H9 (cell line): ENCODE measurements at regions not wholly inside any gene's neighbourhood (a gene's known extent, or its start where the extent isn't known, plus 50 kb on each side); places are given as distances from the start of the nearest gene placed in this dataset.

Source experiments
- DNase-seq: peaks from one replicate; pipeline ENCODE4 v3.0.0-alpha.2; 2017
- H2AFZ ChIP-seq: one replicate; pipeline ENCODE4 v1.6.1; 2013; ENCODE audit warnings: mild to moderate bottlenecking, low read length, control low read depth, moderate library complexity
- H2AK5ac ChIP-seq: 2 replicates; pipeline ENCODE4 v1.6.1; 2013; ENCODE audit warnings: low read length, control low read depth, mixed read lengths; ENCODE audit not compliant: insufficient read length
- H2BK120ac ChIP-seq: one replicate; pipeline ENCODE4 v1.6.1; 2013; ENCODE audit warnings: low read depth, mild to moderate bottlenecking, low read length, control low read depth, inconsistent platforms; ENCODE audit not compliant: poor library complexity, severe bottlenecking
- H2BK12ac ChIP-seq: 2 replicates; pipeline ENCODE4 v1.6.1; 2013; ENCODE audit warnings: low read length, control low read depth, mixed read lengths, low read depth; ENCODE audit not compliant: insufficient read length
- H2BK15ac ChIP-seq: 2 replicates; pipeline ENCODE4 v1.6.1; 2013; ENCODE audit warnings: low read depth, low read length, control low read depth
- H2BK20ac ChIP-seq: one replicate; pipeline ENCODE4 v1.6.1; 2013; ENCODE audit warnings: low read depth, mild to moderate bottlenecking, low read length, control low read depth, inconsistent platforms; ENCODE audit not compliant: poor library complexity, severe bottlenecking
- H2BK5ac ChIP-seq: 2 replicates; pipeline ENCODE4 v1.6.1; 2013; ENCODE audit warnings: low read length, control low read depth, mixed read lengths; ENCODE audit not compliant: insufficient read length
- H3K14ac ChIP-seq: 2 replicates; pipeline ENCODE4 v1.6.1; 2013; ENCODE audit warnings: low read length, control low read depth; ENCODE audit not compliant: insufficient read depth
- H3K18ac ChIP-seq: 2 replicates; pipeline ENCODE4 v1.6.1; 2013; ENCODE audit warnings: low read depth, mild to moderate bottlenecking, mixed read lengths, low read length, control low read depth; ENCODE audit not compliant: insufficient read length
- H3K23ac ChIP-seq: 2 replicates; pipeline ENCODE4 v1.6.1; 2013; ENCODE audit warnings: low read length, control low read depth, mixed read lengths, low read depth; ENCODE audit not compliant: insufficient read length
- H3K23me2 ChIP-seq: 2 replicates; pipeline ENCODE4 v1.6.1; 2013; ENCODE audit warnings: low read depth, mild to moderate bottlenecking, mixed read lengths, low read length, control low read depth; ENCODE audit not compliant: insufficient read length, poor library complexity, severe bottlenecking
- H3K27ac ChIP-seq: 2 replicates; pipeline ENCODE4 v1.5.1; 2013; ENCODE audit warnings: low read length, control low read depth, mixed read lengths, low read depth; ENCODE audit not compliant: insufficient read length
- H3K27me3 ChIP-seq: 2 replicates; pipeline ENCODE4 v1.6.1; 2013; ENCODE audit warnings: low read length, control low read depth, inconsistent platforms; ENCODE audit not compliant: insufficient read depth
- H3K4ac ChIP-seq: 2 replicates; pipeline ENCODE4 v1.6.1; 2013; ENCODE audit warnings: low read depth, mild to moderate bottlenecking, control low read depth, inconsistent platforms, low read length, moderate library complexity
- H3K4me1 ChIP-seq: 2 replicates; pipeline ENCODE4 v1.6.1; 2013; ENCODE audit warnings: low read length, control low read depth, inconsistent platforms; ENCODE audit not compliant: insufficient read depth
- H3K4me2 ChIP-seq: 2 replicates; pipeline ENCODE4 v1.6.1; 2013; ENCODE audit warnings: low read length, control low read depth, mixed read lengths; ENCODE audit not compliant: insufficient read length, insufficient read depth
- H3K56ac ChIP-seq: 2 replicates; pipeline ENCODE4 v1.6.1; 2013; ENCODE audit warnings: low read depth, mild to moderate bottlenecking, mixed read lengths, low read length, control low read depth; ENCODE audit not compliant: insufficient read length
- H3K79me1 ChIP-seq: 2 replicates; pipeline ENCODE4 v1.6.1; 2013; ENCODE audit warnings: low read depth, mild to moderate bottlenecking, moderate library complexity, low read length, control low read depth, inconsistent platforms; ENCODE audit not compliant: insufficient read depth, poor library complexity, severe bottlenecking
- H3K79me2 ChIP-seq: 2 replicates; pipeline ENCODE4 v1.6.1; 2013; ENCODE audit warnings: low read length, control low read depth, inconsistent platforms; ENCODE audit not compliant: insufficient read depth
- H3K9ac ChIP-seq: 2 replicates; pipeline ENCODE4 v1.6.1; 2013; ENCODE audit warnings: low read length, control low read depth, mixed read lengths; ENCODE audit not compliant: insufficient read length; ENCODE audit errors: extremely low read depth
- H3K9me3 ChIP-seq: one replicate; pipeline ENCODE4 v1.6.1; 2013; ENCODE audit warnings: low read depth, low read length, inconsistent platforms; ENCODE audit not compliant: control insufficient read depth
- H3T11ph ChIP-seq: one replicate; pipeline ENCODE4 v1.6.1; 2013; ENCODE audit warnings: mild to moderate bottlenecking, low read length, control low read depth, inconsistent platforms
- H4K20me1 ChIP-seq: one replicate; pipeline ENCODE4 v1.6.1; 2013; ENCODE audit not compliant: control insufficient read depth, insufficient read length, insufficient read depth
- H4K5ac ChIP-seq: 2 replicates; pipeline ENCODE4 v1.6.1; 2013; ENCODE audit warnings: low read depth, mild to moderate bottlenecking, mixed read lengths, low read length, control low read depth; ENCODE audit not compliant: insufficient read length
- H4K8ac ChIP-seq: replicated peaks from 2 replicates; pipeline ENCODE4 v1.6.1; 2013; ENCODE audit warnings: low read length, control low read depth, mixed read lengths, low read depth; ENCODE audit not compliant: insufficient read length
- H4K91ac ChIP-seq: 2 replicates; pipeline ENCODE4 v1.6.1; 2013; ENCODE audit warnings: low read depth, mild to moderate bottlenecking, moderate library complexity, mixed read lengths, low read length, control low read depth; ENCODE audit not compliant: insufficient read length
- H3K27ac Mint-ChIP-seq, 3 experiments: 2 replicates in 2 of 3; 3 replicates in 1 of 3; pipeline ENCODE4 v1.8.0; 2020 to 2021; ENCODE audit warnings: mixed read lengths in 3 of 3, mild to moderate bottlenecking in 1 of 3, moderate library complexity in 1 of 3
- H3K27me3 Mint-ChIP-seq: 2 replicates; pipeline ENCODE4 v1.8.0; 2021; ENCODE audit warnings: low read depth, mild to moderate bottlenecking, moderate library complexity, mixed read lengths
- H3K36me3 Mint-ChIP-seq, 3 experiments: 2 replicates in 2 of 3; 3 replicates in 1 of 3; pipeline ENCODE4 v1.8.0; 2020 to 2021; ENCODE audit warnings: low read depth in 3 of 3, mixed read lengths in 3 of 3; ENCODE audit not compliant: insufficient read depth in 1 of 3
- H3K4me1 Mint-ChIP-seq, 2 experiments: 2 replicates each; pipeline ENCODE4 v1.8.0; 2020; ENCODE audit warnings: mixed read lengths in 2 of 2
- H3K4me3 Mint-ChIP-seq, 2 experiments: 2 replicates in 1 of 2; 3 replicates in 1 of 2; pipeline ENCODE4 v1.8.0; 2020 to 2021; ENCODE audit warnings: mild to moderate bottlenecking in 2 of 2, mixed read lengths in 2 of 2, moderate library complexity in 1 of 2
- H3K9me3 Mint-ChIP-seq, 2 experiments: 2 replicates in 1 of 2; 3 replicates in 1 of 2; pipeline ENCODE4 v1.8.0; 2020; ENCODE audit warnings: mild to moderate bottlenecking in 2 of 2, mixed read lengths in 2 of 2, moderate library complexity in 1 of 2
- WGBS: extraction: QIAGEN DNeasy Blood & Tissue Kit; methylation state at CpG from one replicate; pipeline ENCODE4 v1.1.7; 2013; ENCODE audit warnings: missing lambda C conversion rate, low lambda C conversion rate, mixed read lengths; ENCODE audit not compliant: insufficient read length; ENCODE audit errors: extremely low coverage; 5-methylcytosine and 5-hydroxymethylcytosine counted together
- TF ChIP-seq, protein P1 (sequence below): fragments of 200-600 bp; sonication (generic); conservative IDR thresholded peaks from 3 replicates; pipeline ENCODE4 v1.8.0; 2021; ENCODE audit warnings: antibody characterized with exemption, mild to moderate bottlenecking

GRCh38 chr3:106272302-106272701 is 403.5 kb upstream of the CBLB start:
- no peak for DNase-seq
- H3K27ac Mint-ChIP-seq, result no peak overlapping the region
- no peak overlapping the region for H4K91ac ChIP-seq
- no peak overlapping the region for H3K14ac ChIP-seq
- no peak overlapping the region for H3K23ac ChIP-seq
- H3K4me3 Mint-ChIP-seq, result no peak overlapping the region
- H2BK120ac ChIP-seq, result no peak overlapping the region
- no peaks in the 10 kb centered on the region for H4K20me1 ChIP-seq
- no peak overlapping the region for H4K5ac ChIP-seq
- no peaks in the 10 kb centered on the region for H3K4me1 ChIP-seq
- no peaks in the 10 kb centered on the region for H3K27me3 ChIP-seq
- no peaks in the 10 kb centered on the region for H3K9me3 ChIP-seq
- no peaks in the 10 kb centered on the region for H3K9me3 Mint-ChIP-seq
- no peak overlapping the region for H2BK12ac ChIP-seq
- no peak overlapping the region for H2AK5ac ChIP-seq
- H2BK15ac ChIP-seq, result no peak overlapping the region
- H2BK20ac ChIP-seq, result no peak overlapping the region
- H3K18ac ChIP-seq, result no peak overlapping the region
- H3K9ac ChIP-seq, result no peak overlapping the region
- no peak overlapping the region for H3K27ac ChIP-seq
- no peak overlapping the region for H2BK5ac ChIP-seq
- H3K56ac ChIP-seq, result no peak overlapping the region
- TF ChIP-seq, protein P1, sequence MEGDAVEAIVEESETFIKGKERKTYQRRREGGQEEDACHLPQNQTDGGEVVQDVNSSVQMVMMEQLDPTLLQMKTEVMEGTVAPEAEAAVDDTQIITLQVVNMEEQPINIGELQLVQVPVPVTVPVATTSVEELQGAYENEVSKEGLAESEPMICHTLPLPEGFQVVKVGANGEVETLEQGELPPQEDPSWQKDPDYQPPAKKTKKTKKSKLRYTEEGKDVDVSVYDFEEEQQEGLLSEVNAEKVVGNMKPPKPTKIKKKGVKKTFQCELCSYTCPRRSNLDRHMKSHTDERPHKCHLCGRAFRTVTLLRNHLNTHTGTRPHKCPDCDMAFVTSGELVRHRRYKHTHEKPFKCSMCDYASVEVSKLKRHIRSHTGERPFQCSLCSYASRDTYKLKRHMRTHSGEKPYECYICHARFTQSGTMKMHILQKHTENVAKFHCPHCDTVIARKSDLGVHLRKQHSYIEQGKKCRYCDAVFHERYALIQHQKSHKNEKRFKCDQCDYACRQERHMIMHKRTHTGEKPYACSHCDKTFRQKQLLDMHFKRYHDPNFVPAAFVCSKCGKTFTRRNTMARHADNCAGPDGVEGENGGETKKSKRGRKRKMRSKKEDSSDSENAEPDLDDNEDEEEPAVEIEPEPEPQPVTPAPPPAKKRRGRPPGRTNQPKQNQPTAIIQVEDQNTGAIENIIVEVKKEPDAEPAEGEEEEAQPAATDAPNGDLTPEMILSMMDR, result no peak
- no peak overlapping the region for H2AFZ ChIP-seq
- no peaks in the 10 kb centered on the region for H3K27me3 Mint-ChIP-seq
- no peaks in the 10 kb centered on the region for H3K23me2 ChIP-seq
- H3K4me2 ChIP-seq, result no peak overlapping the region
- H4K8ac ChIP-seq, result no peak overlapping the region
- H3K79me1 ChIP-seq, result no peaks in the 10 kb centered on the region
- H3K4me1 Mint-ChIP-seq, result no peaks in the 10 kb centered on the region
- H3K4ac ChIP-seq, result no peak overlapping the region
- no peaks in the 10 kb centered on the region for H3K79me2 ChIP-seq
- H3T11ph ChIP-seq, result no peak overlapping the region
- no peaks in the 10 kb centered on the region for H3K36me3 Mint-ChIP-seq
- WGBS, result no CpG with 5 or more reads among the region's 1 CpG
